ENCODE measurements at regions not wholly inside any gene's neighbourhood (a gene's known extent, or its start where the extent isn't known, plus 50 kb on each side); places are given as distances from the start of the nearest gene placed in this dataset.

DNA sequence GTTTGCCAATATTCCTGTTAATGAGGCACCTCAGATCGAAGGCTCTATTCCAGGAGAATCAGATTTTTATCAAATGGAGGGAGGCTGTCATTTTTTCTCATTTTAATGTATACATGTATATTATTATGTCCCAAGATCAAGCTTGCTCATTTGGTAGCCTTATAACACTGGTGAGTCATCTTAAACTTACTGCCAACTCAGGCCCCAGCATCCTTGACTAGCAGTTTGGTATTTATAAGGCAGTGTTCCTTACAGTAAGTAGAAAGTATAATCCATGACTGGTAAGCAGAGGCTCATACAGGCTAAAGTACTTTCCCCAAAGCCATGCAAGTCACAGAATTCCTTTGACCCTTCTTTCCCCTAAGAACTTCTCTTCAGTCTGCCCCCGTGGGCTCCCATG lies 90.7 kb upstream of the NR3C1 start:
- Histone ChIP-seq H4K20me1 (ENCODE audit: insufficient read depth) (no peaks in the 10 kb centered on the region), H3K4me3 (IDR thresholded peaks at IDR 0.05; ENCODE audit: insufficient read depth, low read depth, low read length) (no peak overlapping the region), H3K27ac (no peak overlapping the region), H3K9ac (no peak overlapping the region), H3K79me2 (ENCODE audit: insufficient read depth, low read depth) (no peaks in the 10 kb centered on the region), H3K4me1 (ENCODE audit: low read depth, poor library complexity, severe bottlenecking) (no peaks in the 10 kb centered on the region), H3K4me2 (no peak overlapping the region), H2AFZ (ENCODE audit: low read depth) (no peak overlapping the region), H3K36me3 (ENCODE audit: insufficient read depth) (no peaks in the 10 kb centered on the region), H3K27me3 (ENCODE audit: insufficient read depth, low read depth) (no peaks in the 10 kb centered on the region)
- TF ChIP-seq CTCF (conservative IDR thresholded peaks at IDR 0.05; ENCODE audit: low read depth, low read length) = no peak

DNA sequence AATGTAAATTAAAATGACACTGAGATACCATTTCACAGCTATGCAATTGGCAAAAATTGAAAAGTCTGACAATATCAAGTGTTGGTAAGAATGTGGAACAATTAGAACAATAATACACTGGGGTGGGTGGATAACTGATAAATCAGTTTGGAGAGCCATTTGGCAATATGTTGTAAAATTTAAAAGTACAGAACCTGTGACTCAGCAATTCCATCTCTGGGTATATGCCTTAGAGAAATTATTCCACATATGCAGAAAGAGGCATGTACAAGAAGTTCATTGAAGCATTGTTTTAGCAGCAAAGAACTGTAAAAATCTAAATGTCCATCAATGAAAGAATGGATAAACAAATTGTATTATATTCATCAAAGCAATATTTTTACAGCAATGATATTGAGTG lies 89.3 kb upstream of the NR3C1 start:
- Histone ChIP-seq H2AFZ (ENCODE audit: low read depth) (no peak overlapping the region), H3K4me3 (IDR thresholded peaks at IDR 0.05; ENCODE audit: insufficient read depth, low read depth, low read length) (no peak overlapping the region), H3K4me1 (ENCODE audit: low read depth, poor library complexity, severe bottlenecking) (no peaks in the 10 kb centered on the region), H3K9ac (no peak overlapping the region), H3K36me3 (ENCODE audit: insufficient read depth) (no peaks in the 10 kb centered on the region), H3K27ac (no peak overlapping the region), H3K4me2 (no peak overlapping the region), H3K79me2 (ENCODE audit: insufficient read depth, low read depth) (no peaks in the 10 kb centered on the region), H3K27me3 (ENCODE audit: insufficient read depth, low read depth) (no peaks in the 10 kb centered on the region), H4K20me1 (ENCODE audit: insufficient read depth) (no peaks in the 10 kb centered on the region)
- TF ChIP-seq CTCF (conservative IDR thresholded peaks at IDR 0.05; ENCODE audit: low read depth, low read length) = no peak

GRCh38 chr5:143491646-143492045 lies 88.2 kb upstream of the NR3C1 start:
- Histone ChIP-seq H3K4me3 (IDR thresholded peaks at IDR 0.05; ENCODE audit: insufficient read depth, low read depth, low read length) (no peak overlapping the region), H3K4me1 (ENCODE audit: low read depth, poor library complexity, severe bottlenecking) (no peaks in the 10 kb centered on the region), H3K36me3 (ENCODE audit: insufficient read depth) (no peaks in the 10 kb centered on the region), H3K4me2 (no peak overlapping the region), H3K27ac (no peak overlapping the region), H4K20me1 (ENCODE audit: insufficient read depth) (no peaks in the 10 kb centered on the region), H3K79me2 (ENCODE audit: insufficient read depth, low read depth) (no peaks in the 10 kb centered on the region), H3K9ac (no peak overlapping the region), H3K27me3 (ENCODE audit: insufficient read depth, low read depth) (no peaks in the 10 kb centered on the region), H2AFZ (ENCODE audit: low read depth) (no peak overlapping the region)
- no peak for TF ChIP-seq CTCF (conservative IDR thresholded peaks at IDR 0.05; ENCODE audit: low read depth, low read length)

GRCh38 chr5:143488381-143488780 lies 84.9 kb upstream of the NR3C1 start:
- no peak overlapping the region for H3K4me3 ChIP-seq (IDR thresholded peaks at IDR 0.05; ENCODE audit: insufficient read depth, low read depth, low read length)
- H3K4me1 ChIP-seq (ENCODE audit: low read depth, poor library complexity, severe bottlenecking) = no peaks in the 10 kb centered on the region
- no peaks in the 10 kb centered on the region for H4K20me1 ChIP-seq (ENCODE audit: insufficient read depth)
- no peak overlapping the region for H2AFZ ChIP-seq (ENCODE audit: low read depth)
- no peaks in the 10 kb centered on the region for H3K36me3 ChIP-seq (ENCODE audit: insufficient read depth)
- H3K4me2 ChIP-seq = no peak overlapping the region
- TF ChIP-seq CTCF (conservative IDR thresholded peaks at IDR 0.05; ENCODE audit: low read depth, low read length) = no peak
- no peaks in the 10 kb centered on the region for H3K79me2 ChIP-seq (ENCODE audit: insufficient read depth, low read depth)
- H3K27ac ChIP-seq = no peak overlapping the region
- no peaks in the 10 kb centered on the region for H3K27me3 ChIP-seq (ENCODE audit: insufficient read depth, low read depth)
- H3K9ac ChIP-seq = no peak overlapping the region

DNA sequence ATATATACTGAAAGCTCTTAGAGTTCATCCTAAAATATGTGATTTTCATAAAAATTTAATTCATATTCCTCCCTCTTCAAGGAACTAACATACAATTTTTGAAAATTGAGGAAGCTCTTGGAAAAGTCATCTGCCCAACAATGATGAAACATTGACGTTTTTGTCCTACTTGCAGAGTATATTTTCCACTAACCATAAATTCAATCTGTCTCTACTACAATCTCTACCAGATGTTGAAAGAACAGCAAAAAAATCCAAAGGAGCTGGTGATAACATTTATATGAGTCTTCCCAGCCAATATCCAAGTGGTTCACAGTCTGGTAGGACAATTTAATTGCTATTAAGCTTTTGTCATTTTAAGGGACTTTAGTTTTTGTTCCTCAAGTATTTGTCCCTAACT lies 81.1 kb upstream of the NR3C1 start:
- TF ChIP-seq CTCF (conservative IDR thresholded peaks at IDR 0.05; ENCODE audit: low read depth, low read length) = no peak
- no peaks in the 10 kb centered on the region for H3K27me3 ChIP-seq (ENCODE audit: insufficient read depth, low read depth)
- H3K4me1 ChIP-seq (ENCODE audit: low read depth, poor library complexity, severe bottlenecking) = no peaks in the 10 kb centered on the region
- no peak overlapping the region for H3K4me3 ChIP-seq (IDR thresholded peaks at IDR 0.05; ENCODE audit: insufficient read depth, low read depth, low read length)
- no peak overlapping the region for H3K4me2 ChIP-seq
- no peak overlapping the region for H3K27ac ChIP-seq
- H3K79me2 ChIP-seq (ENCODE audit: insufficient read depth, low read depth) = no peaks in the 10 kb centered on the region
- H2AFZ ChIP-seq (ENCODE audit: low read depth) = no peak overlapping the region
- no peaks in the 10 kb centered on the region for H4K20me1 ChIP-seq (ENCODE audit: insufficient read depth)
- no peaks in the 10 kb centered on the region for H3K36me3 ChIP-seq (ENCODE audit: insufficient read depth)
- no peak overlapping the region for H3K9ac ChIP-seq
